Choroid plexus epithelial cell (primary cell): ENCODE measurements at regions not wholly inside any gene's neighbourhood (a gene's known extent, or its start where the extent isn't known, plus 50 kb on each side); places are given as distances from the start of the nearest gene placed in this dataset.

Experiments
- DNase-seq: peaks from one replicate; pipeline ENCODE4 v3.0.0-alpha.2; 2010; ENCODE audit warnings: low read depth
- H3K4me3 ChIP-seq: 2 replicates; pipeline ENCODE4 v1.5.1; 2011; ENCODE audit warnings: low read depth, mild to moderate bottlenecking, control low read depth, low read length, moderate library complexity
- CTCF ChIP-seq: conservative IDR thresholded peaks from 2 replicates; pipeline ENCODE4 v1.5.1; 2011; ENCODE audit warnings: low read depth, mild to moderate bottlenecking, control low read depth, inconsistent platforms, low read length, moderate library complexity

- no peak for TF ChIP-seq CTCF
- no peak overlapping the region for H3K4me3 ChIP-seq
- peak; percentile 38 for DNase-seq
Observed at GRCh38 chr21:35314857-35315582, 265.9 kb upstream of the RUNX1 start.

GRCh38 chr21:35311985-35312384 lies 262.9 kb upstream of the RUNX1 start:
- TF ChIP-seq CTCF: no peak
- DNase-seq: no peak
- no peak overlapping the region for H3K4me3 ChIP-seq

DNA sequence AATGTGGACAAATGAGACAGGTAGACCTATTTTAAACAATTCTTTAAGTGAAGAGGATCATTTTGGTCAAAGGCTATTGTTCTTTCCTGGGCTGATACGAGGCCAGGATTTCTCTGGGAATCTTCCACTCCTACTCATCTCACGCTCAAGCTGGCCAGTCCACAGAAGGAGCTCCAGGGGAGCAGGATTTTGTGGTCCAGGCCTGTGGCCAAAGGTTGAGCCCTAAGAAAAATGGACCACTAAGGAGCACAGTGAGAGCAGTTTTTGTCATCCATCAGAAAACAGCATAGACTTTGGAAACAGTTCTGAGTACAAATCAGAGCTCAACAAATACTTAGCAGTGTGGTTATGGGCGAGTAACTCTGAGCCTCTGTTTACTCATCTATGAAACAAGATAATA lies 260.2 kb upstream of the RUNX1 start:
- TF ChIP-seq CTCF: no peak
- no peak overlapping the region for H3K4me3 ChIP-seq
- DNase-seq: peak; percentile 10

DNA sequence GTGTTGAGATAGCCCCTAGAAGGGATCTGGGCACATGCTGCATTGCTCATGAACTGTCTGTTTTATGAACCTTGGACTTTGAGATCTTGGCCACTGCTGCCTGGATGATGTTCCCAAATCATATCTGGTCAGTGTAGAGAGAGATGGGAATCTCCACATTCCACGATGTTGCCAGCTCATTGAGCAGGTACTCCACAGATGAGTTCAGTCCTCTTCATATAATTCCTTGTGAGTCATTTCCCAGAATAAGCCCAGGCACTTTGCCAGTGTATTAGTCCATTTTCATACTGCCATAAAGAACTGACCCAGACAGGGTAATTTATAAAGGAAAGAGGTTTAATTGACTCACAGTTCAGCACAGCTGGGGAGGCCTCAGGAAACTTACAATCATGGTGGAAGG lies 254.0 kb upstream of the RUNX1 start:
- H3K4me3 ChIP-seq: no peak overlapping the region
- no peak for TF ChIP-seq CTCF
- peak; percentile 81 for DNase-seq

GRCh38 chr21:35298757-35299156 lies 249.7 kb upstream of the RUNX1 start:
- no peak for DNase-seq
- no peak overlapping the region for H3K4me3 ChIP-seq
- TF ChIP-seq CTCF: no peak

- no peak for DNase-seq
- TF ChIP-seq CTCF: no peak
Observed at GRCh38 chr21:35297665-35298064, 248.6 kb upstream of the RUNX1 start.

DNA sequence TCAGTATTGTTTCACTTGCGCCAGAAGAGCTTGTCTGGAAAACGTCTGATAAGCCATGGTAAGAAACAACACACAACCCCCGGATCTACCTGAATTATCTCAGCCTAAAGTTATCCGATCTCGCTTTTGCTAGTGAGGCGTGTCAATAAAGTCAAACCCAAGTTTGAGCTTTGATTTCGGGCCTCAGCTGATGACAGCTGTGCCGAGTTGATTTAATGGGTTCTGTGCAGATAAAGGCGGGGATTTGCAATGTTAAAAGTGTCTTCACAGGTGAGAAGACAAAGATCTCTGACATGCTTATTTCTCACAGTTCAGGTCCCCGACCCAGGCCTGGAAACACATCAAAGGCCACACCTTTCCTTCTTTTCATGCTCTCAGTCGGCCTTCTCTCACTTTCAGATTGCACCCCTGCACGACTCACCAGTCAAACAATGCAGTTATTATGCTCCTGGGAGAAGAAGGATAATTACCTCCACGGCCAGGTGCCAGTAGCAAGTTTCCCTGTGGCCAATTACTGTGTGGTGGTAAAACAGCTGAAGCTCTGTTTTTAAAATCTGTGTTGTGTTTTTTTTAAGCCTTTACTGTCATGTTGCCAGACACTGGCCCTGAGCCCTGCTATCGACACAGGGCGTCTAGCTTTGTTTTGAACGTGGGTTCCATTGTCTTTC lies 245.3 kb upstream of the RUNX1 start:
- no peak for TF ChIP-seq CTCF
- no peak overlapping the region for H3K4me3 ChIP-seq
- no peak for DNase-seq

More at GRCh38 chr21:35297665-35298064, 248.6 kb upstream of the RUNX1 start:
- H3K4me3 ChIP-seq: no peak overlapping the region
